OCI-LY1 (cell line): ENCODE measurements at regions not wholly inside any gene's neighbourhood (a gene's known extent, or its start where the extent isn't known, plus 50 kb on each side); places are given as distances from the start of the nearest gene placed in this dataset.

Experiments used
- EZH2 ChIP-seq: fragments of 200-600 bp; sonication (generic), shearing (Covaris generic); IDR thresholded peaks from 2 replicates; pipeline ENCODE4 v1.8.0; 2017; ENCODE audit warnings: borderline replicate concordance, mixed run types, mild to moderate bottlenecking, antibody characterized with exemption, low read length, moderate library complexity, mixed read lengths
- TF ChIP-seq, protein P1 (sequence below): fragments of 200-600 bp; sonication (generic), shearing (Covaris generic); IDR thresholded peaks from 2 replicates; pipeline ENCODE4 v1.5.1; 2017; ENCODE audit warnings: mild to moderate bottlenecking, antibody characterized with exemption, low read length, moderate library complexity, mixed read lengths

GRCh38 chr18:71846716-71847115 is 697.4 kb downstream of the CBLN2 start:
- TF ChIP-seq, protein P1, sequence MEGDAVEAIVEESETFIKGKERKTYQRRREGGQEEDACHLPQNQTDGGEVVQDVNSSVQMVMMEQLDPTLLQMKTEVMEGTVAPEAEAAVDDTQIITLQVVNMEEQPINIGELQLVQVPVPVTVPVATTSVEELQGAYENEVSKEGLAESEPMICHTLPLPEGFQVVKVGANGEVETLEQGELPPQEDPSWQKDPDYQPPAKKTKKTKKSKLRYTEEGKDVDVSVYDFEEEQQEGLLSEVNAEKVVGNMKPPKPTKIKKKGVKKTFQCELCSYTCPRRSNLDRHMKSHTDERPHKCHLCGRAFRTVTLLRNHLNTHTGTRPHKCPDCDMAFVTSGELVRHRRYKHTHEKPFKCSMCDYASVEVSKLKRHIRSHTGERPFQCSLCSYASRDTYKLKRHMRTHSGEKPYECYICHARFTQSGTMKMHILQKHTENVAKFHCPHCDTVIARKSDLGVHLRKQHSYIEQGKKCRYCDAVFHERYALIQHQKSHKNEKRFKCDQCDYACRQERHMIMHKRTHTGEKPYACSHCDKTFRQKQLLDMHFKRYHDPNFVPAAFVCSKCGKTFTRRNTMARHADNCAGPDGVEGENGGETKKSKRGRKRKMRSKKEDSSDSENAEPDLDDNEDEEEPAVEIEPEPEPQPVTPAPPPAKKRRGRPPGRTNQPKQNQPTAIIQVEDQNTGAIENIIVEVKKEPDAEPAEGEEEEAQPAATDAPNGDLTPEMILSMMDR = no peak
- TF ChIP-seq EZH2 = no peak
